ENCODE measurements at regions not wholly inside any gene's neighbourhood (a gene's known extent, or its start where the extent isn't known, plus 50 kb on each side); places are given as distances from the start of the nearest gene placed in this dataset.
"Not testable (repeated sequence)": the region's sequence is repeated elsewhere in the genome, so short reads cannot be mapped to it uniquely, and the experiment has no call there.

DNA sequence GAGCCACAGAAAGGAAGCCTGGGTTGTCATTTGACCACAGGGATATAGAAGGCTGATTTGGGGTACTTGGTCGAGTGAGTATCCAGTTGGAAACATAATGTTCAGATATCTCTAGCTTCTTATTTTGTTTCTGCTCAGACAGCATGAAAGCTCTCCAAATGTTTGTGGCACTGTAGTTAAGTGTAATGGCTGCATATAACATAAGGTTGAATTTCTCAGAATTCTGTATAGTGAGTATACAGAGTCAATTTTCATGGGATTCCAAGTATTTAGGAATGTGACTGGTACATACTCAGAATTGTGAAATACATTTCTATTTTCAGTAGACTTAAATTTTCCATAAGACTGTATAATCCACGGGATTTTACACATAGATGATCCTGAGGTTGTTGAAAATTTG lies 2102.1 kb upstream of the RAG2 start:
- DNase-seq = no peak

DNA sequence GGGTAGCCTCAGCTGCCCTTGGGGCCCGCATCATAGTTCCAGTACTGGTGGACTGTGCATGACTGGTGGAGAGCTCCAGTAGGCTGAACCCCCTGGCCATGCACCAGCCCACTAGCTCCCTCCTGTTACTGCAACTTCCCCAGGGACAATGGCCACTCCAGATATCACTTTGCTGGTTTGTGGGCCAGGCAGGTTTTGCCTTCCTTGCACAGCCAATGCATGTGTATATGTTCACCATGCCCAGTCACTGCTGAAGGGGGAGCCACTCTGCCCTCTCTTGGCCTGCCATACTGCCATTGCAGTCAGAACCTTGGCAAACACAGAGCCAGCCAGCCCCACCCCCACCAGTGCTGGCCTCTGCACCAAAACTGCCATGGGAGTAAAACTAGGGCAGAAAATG lies 2095.3 kb upstream of the RAG2 start:
- no peak for DNase-seq

DNA sequence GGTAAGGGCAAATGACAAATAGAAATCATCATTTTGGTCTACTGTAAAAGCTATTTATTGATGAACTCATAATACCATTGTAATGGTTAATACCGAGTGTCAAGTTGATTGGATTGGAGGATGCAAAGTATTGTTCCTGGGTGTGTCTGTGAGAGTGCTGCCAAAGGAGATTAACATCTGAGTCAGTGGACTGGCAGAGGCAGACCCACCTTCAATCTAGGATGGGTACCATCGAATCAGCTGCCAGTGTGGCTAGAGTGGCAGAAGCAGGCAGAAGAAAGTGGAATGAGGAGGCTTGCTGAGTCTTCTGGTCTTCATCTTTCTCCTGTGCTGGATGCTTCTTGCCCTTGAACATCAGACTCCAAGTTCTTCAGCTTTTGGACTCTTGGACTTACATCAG lies 2092.2 kb upstream of the RAG2 start:
- DNase-seq = not testable (repeated sequence)

DNA sequence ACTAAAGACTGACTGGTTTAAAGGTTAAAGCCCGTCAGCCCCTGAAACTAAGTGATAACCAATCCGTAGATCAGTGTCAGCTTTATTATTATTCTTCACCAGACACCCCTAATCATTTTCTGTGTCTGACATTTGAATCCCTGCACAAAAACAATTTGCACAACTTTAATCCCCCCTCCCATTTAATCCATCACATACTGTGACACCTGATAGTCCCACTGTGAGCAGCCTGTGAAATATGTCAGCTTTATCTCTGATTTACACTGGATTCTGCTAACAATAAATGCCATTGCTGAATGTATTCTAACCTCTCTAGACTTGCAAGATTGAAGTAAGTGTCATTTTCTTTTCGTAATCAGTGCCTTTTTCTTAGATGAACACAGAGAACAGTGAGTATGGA lies 2089.0 kb upstream of the RAG2 start:
- peak; percentile 91 for DNase-seq

DNA sequence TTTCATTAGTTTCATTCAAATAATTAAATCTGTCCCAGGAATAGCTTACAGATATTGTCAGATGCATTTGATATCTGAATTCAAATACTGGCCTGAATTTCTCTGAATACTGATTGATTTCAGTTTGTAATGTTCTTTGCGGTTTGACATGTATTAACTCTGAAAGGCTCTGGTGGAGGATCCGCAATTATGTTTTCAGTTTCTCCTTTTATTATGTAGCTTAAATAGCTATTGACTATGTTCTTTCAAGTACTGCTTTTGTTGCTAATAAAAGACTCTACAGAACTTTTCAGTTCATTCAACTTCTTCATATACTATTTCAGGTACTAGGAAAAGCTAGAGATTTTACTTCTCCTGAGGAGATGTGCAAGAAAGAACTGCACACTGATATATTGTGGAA lies 2085.4 kb upstream of the RAG2 start:
- DNase-seq = no peak

DNA sequence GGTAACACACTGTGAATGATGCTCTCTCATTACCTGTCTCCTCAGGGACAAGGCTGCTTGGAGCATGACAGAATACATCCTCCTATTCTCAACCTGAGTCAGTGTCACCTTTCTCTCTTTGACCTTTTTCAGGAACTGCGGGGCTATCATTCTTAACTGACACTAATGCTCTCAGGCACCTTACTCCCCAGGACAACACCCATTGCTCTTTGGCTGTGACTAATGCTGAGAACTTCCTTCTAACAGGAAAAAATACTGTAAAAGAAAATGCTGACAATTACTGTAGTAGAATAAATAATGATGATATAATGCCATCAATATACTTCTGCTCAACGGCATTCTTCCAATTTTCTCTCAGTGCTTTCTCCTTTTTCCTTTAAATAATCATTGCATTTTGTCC lies 2082.7 kb upstream of the RAG2 start:
- peak; percentile 46 for DNase-seq

DNA sequence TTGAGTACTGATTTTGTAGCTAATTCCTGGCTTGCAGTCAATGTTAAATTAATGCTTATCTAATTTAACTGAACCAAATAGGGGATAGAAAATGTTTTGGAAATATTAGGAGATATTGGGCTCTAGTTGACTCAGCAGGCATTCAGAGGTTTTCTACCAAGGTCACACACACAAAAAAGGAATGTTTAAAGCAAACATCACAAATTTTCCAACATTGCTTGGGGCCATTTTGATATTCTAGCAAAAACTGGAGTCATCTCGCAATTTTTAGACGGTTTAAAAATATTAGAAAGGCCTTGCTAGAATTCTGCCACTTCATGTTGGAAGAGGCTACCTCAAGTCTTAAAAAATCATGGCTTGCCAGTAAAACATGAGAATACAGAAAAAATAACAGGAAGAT lies 2082.1 kb upstream of the RAG2 start:
- DNase-seq = no peak

DNA sequence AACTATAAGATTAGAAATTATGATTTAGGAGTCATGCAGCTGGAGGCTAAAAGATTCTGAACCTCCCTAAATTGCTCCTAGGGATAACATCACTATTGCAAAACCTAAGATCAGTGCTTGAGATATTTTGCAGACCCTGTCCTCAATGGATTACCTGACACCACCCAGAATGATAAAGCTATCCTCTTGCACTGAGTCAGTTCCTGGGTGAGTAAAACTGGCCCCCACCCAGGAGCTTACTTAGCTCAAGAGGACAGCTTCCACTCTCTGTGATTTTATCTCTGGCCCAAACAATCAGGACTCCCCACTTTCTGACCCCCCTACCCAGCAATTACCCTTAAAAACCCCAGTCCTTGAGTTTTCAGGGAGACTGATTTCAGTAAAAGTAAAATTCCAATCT lies 2074.4 kb upstream of the RAG2 start:
- no peak for DNase-seq

DNA sequence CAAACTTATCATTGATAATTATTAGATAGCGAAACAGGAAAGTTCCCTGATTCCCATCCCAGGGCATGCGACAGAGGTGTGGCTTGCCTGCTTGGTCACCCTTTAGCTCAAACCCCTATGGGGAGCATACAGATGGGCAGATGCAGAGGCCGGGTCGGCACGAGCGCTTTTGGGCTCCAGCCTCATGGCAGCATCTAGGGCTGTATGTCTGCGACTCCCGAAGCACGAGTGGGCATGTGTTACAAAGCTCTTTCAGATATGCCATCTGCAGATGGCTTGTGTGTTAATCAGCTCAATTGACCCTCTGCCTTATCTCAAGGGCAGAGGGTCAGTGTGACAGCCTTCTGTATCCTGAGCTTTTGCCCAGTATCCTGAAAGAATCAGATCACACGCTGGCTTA lies 2069.3 kb upstream of the RAG2 start:
- DNase-seq = no peak

DNA sequence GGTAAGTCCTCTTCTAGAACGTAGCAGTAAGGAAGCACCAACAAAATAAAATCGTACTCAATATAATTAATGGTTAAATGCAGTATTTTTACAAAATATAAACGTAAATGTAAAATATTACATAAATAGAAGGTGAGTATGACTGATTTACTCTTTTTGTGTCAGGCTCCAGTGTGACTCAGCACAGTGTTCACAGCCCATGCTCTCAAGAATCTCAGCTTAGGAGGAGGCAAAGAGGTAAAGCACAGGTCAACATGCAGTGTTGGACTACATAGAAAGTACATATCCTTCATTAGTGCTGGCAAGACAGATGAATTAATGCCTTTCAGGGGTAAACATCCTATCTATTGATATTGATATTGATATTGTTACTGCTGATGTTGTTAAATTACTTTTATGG lies 2050.6 kb upstream of the RAG2 start:
- no peak for DNase-seq

DNA sequence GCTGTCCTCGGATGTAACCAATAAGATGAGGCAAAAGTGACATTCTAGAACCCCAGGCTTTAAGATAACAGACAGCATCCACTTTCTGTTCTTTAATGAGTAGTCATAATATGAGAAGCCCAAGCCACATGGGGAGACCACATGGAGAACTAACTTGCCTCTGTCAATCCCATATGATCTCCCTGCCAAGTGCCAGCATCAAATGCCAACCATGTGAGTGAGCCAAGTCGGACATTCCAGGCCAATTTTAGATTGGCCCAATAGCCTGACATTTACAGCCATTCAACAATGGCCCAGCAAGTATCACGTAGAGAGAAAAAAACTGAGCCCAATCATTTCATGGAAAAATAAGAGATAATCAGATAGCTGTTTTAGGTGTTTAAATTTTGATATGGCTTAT lies 2048.3 kb upstream of the RAG2 start:
- no peak for DNase-seq

DNA sequence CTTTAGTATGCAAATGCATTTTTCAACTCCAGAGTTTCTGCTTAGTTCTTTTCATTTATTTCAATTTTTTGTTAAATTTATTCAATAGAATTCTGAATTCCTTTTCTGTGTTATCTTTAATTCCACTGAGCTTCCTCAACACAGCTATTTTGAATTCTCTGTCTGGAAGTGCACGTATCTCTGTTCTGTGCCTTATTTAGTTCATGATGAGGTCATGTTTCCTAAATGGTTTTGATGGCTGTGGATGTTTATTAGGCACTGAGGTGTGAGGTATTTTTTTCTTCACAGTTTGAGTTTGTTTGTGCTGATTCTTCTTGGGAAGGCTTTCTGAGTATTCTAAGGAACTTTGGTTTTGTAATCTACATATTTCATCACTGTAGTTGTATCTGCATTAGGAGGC lies 2042.8 kb upstream of the RAG2 start:
- DNase-seq = no peak

DNA sequence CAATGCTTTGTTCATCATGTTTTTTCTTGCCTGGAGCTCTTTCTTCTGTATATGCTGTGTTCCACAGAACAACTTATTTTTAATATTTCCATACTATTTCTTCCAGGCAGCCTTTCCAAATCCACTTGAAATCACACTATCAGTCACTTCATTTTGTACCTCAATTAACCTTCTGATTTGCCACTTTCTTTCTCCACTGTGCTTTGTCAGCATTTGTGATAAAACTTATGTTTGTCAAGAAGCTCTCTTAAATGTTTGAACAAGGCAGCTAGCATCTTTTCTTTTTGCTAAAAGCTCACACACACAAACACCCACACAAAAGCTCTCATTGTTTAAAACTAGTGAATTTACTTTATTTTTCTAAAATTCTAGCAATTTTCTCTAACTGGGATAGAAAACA lies 2014.7 kb upstream of the RAG2 start:
- no peak for DNase-seq

DNA sequence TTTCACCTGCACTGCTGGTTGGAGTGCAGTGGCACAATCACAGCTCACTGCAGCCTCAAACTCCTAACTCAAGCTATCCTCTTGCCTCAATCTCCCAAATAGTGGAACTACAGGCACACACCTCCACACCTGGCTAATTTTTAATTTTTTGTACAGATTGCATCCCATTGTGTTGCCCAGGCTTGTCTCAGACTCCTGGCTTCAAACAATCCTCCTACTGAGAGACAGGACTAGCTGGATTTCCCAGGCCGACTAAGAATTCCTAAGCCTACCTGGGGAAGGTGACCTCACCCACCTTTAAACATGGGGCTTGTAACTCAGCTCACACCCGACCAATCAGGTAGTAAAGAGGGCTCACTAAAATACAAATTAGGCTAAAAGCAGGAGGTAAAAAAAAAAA lies 2003.3 kb upstream of the RAG2 start:
- not testable (repeated sequence) for DNase-seq

DNA sequence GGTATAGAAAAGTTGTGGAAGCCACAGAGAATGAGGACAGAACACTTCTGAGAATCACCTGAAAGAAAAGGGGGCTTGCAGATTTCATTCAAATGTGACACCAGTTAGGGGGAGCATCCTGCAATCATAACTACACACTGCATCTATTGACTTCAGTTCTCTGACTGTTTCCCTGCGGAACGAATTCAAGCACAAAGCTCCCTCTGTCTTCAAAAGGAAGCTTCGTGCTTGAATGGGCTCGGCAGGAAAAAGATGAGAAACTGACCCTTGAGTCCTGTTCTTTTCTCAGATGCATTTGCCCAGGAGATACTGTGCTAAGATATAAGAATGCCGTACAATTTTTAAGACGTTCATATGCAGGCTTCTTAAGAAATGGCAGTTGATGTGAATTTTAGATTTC lies 2000.4 kb upstream of the RAG2 start:
- DNase-seq = no peak

DNA sequence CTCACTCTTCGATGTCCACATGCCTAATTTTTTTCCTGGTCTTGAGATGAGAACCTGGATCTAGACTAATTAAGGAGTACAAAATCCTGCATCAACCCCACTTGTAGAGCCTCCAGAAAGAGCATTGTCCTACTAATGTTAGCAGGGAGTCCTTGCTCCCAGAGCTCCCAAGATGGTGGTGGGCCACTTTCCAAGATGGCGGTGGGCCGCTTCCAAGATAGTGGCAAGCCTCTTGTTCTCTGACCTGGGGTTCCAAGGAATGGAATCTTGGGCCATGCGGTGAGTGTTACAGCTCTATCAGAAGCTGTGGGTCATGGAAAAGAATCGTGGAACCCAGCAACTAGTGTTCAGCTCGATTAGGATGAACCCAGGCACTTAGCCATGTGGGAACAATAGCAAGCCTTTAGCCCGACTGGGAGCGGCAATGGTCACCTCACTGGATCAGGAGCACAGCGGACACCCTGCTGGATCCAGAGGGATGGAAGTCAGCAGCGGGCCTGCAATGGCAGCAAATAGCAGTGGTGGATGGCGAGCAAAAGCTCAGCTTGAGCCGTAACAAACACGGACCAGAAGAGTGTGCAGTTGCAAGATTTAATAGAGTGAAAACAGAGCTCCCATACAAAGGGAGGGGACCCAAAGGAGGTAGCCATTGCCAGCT lies 1997.5 kb upstream of the RAG2 start:
- not testable (repeated sequence) for DNase-seq

DNA sequence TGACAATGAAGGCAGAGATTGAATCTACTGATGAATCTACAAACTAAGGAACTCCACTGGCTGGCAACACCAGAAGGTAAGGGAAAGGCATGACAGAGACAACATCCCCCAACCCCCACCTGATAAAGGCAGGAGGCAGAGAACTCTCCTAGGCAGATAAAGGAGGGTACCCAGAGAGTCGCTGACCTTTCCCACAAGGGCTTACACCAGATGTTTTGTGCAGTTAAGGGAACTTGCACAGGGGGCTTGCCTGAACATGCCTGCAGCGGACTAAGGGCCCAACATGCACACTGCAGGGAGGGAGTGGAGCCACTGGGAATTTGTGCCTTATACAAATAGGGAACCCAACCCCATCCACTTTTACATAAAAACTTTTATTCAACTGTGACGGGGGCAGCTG lies 1996.9 kb upstream of the RAG2 start:
- peak; percentile 57 for DNase-seq

DNA sequence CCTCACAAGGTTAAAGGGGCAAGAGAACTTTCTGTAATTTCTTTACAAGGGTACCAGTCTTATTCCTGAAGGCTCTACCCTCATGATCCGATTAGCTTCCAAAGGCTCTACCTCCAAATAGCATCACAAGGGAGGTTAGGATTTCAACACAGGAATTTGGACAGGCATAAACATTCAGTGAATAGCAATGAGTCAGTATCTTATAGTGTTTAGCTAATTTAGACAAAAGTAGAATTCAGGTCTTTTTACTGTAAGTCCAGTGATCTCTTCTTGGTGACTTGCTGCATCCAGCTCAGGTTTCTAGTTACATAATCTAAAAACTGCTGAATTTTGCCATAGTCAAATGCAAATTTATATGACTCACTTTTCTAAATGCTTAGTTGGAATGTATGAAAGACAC lies 1995.6 kb upstream of the RAG2 start:
- no peak for DNase-seq

DNA sequence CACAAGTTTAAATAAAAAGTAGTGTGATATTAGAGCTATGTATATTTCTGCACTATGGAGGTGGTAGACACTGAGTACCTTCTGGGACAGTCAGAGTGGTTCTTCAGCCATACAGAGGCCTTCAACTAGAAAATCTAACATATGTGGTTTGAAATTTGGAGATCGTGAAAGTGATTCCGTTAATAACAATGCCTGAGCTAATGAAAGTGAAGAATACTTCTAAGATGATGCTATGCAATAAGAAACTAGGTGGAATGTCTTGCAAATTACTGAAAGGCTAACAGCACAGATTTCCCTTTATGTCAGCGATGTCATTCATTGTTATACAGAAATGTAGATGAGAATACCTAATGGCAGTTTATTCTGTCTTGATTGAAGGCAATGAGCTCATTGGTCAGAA lies 1984.7 kb upstream of the RAG2 start:
- DNase-seq = no peak

DNA sequence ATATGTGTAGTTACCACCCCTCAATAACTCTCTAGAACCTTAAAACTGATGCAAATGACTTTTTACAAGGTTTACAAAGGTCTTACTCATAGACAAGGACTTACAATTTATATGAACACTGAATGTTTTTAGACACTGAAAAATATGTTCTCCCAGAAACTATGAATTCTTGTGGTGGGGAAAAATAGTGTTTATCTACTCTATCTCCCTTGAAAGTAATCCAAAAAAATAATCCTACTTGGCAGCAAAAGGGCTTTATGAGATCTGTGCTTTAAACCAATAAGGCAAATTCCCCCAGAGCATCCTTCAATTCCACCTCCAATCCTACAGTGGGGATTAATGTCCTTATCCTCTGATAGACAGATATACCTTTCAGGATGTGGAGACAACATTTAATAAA lies 1984.1 kb upstream of the RAG2 start:
- no peak for DNase-seq

DNA sequence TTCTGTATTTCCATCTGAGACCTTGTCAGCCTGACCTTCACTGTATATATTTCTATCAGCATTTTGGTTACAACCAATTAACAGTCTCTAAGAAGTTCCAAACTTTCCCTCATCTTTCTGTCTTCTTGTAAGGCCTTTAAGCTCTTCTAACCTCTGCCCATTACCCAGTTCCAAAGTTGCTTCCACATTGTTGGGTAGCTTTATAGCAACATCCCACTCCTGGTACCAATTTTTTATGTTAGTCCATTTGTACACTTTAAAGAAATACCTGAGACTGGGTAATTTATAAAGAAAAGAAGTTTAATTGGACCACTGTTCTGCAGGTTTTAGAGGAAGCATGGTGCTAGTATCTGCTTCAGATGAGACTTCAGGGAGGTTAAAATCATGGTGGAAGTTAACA lies 1979.7 kb upstream of the RAG2 start:
- DNase-seq = no peak

DNA sequence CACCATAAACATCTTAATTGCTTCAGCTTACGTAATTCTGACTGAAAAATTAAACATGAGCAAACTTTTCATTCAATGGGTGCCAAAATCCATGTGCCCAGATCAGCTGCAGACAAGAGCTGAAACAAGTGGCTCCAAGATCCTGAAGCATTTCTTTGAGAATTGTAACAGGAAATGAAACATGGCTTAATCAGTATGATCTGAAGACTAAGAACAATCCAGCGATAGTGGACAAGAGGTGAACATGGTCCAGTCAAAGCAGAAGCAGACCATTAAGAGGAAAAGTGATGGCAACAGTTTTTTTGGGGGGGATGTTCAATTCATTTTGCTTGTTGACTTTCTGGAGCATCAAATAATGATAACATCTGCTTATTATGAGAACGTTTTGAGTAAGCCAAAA lies 1964.5 kb upstream of the RAG2 start:
- DNase-seq = peak; percentile 24

DNA sequence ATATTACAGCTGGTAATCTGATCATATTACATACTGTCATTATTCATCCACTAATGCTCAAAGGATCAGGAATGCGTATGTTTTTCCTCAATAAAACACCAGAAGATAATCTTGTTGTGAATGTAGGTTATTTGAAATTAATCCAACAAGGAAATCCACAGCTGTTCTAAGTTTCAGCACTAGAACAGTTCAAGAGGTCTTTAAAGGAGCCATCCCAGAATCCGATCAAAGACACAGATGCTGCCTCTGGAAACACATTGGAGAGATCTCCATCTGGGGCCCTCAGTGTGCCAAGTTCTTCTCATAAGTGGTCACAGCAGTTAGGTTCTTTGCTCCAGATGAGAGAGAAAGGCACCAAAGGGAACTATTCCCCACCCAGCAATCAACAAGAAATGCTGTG lies 1955.1 kb upstream of the RAG2 start:
- peak; percentile 87 for DNase-seq

DNA sequence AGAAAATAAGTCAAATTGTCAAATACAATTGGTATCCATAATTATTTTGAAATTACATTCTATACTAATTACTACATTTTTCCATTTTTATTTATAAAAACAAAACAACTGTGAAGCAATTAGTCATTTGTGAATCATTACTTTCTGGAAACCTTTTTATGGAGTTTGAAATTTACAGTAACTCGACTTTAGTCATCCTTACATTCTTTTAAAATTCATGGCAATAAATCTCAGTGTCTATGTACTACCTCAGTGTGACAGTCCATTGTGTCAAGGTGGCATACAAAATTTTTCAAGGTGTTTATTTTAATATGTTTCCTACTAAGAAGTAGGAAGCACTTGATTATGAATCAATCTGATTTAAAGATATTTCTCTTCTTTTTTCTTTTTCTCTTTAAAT lies 1949.4 kb upstream of the RAG2 start:
- DNase-seq = peak; percentile 48

DNA sequence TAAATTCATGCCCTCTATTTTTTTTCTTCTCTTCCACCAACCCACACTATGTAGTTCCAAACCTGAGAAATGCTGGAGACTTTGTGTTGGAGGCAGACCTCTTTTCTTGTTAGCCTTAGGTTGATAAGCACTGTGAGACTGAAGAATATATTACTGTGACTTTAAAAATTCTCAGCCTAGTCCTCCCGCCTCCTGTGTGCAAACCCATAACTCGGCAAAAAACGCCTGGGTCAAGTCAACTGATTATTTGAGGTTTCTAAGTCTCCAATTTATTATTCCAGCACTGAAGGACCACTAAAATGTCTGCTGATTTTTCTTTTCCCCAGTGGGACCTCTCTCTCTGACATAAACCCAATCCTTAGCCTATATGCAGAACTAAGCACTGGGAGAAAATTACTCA lies 1946.0 kb upstream of the RAG2 start:
- no peak for DNase-seq

DNA sequence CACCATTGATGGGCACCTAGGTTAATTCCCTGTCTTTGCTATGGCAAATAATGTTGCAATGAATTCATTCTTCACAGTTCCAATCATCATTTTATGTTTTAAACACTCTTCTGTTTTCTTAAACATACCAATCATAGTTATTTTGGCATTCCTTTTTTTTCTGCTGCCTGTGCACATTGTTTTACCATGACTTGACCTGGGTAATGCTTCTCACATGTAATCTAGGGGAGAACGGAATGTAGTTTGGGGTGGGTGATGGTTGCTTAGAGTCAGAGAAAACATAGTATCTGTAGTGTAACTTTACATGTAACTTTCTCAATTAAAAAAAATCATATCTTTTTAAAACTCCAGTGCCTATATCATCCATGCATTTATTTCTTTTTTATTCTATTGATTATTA lies 1945.3 kb upstream of the RAG2 start:
- no peak for DNase-seq
